ENCODE measurements at regions not wholly inside any gene's neighbourhood (a gene's known extent, or its start where the extent isn't known, plus 50 kb on each side); places are given as distances from the start of the nearest gene placed in this dataset.

- Histone ChIP-seq H3K9me3 (no peaks in the 10 kb centered on the region), H3K36me3 (no peaks in the 10 kb centered on the region), H3K4me3 (no peak overlapping the region), H3K27me3 (no peaks in the 10 kb centered on the region), H3K27ac (no peak overlapping the region), H3K4me1 (no peaks in the 10 kb centered on the region)
- ATAC-seq (no peak), DNase-seq (no peak), FAIRE-seq (no peak)
- TF ChIP-seq CTCF (IDR thresholded peaks at IDR 0.05), result no peak
- intact Hi-C loops (cut with DNase I), result no loop called here
- WGBS, 2 donors, result 37 to 45% methylated on average over 3 of the region's 3 CpGs
Observed at GRCh38 chr21:22842875-22843274, 1844.7 kb downstream of the NCAM2 start.

GRCh38 chr21:22855581-22855980 is 1857.4 kb downstream of the NCAM2 start:
- Histone ChIP-seq H3K4me1 (no peaks in the 10 kb centered on the region), H3K36me3 (no peaks in the 10 kb centered on the region), H3K9me3 (no peaks in the 10 kb centered on the region), H3K27ac (no peak overlapping the region), H3K4me3 (no peak overlapping the region), H3K27me3 (no peaks in the 10 kb centered on the region)
- ATAC-seq (no peak), FAIRE-seq (no peak), DNase-seq (no peak)
- intact Hi-C loops (cut with DNase I), result no loop called here
- WGBS, 2 donors, result 37 to 44% methylated on average over 1 of the region's 1 CpG
- no peak for TF ChIP-seq CTCF (IDR thresholded peaks at IDR 0.05)

- TF ChIP-seq CTCF (IDR thresholded peaks at IDR 0.05), result no peak
- no peak overlapping the region for H3K27ac ChIP-seq
- H3K4me3 ChIP-seq, result no peak overlapping the region
- intact Hi-C loops (cut with DNase I), result no loop called here
- H3K27me3 ChIP-seq, result no peaks in the 10 kb centered on the region
- H3K36me3 ChIP-seq, result no peaks in the 10 kb centered on the region
- DNase-seq, result no peak
- H3K9me3 ChIP-seq, result no peaks in the 10 kb centered on the region
- FAIRE-seq, result no peak
- no peak for ATAC-seq
- no peaks in the 10 kb centered on the region for H3K4me1 ChIP-seq
- WGBS, 2 donors, result 55 to 76% methylated on average over 4 of the region's 4 CpGs
Observed at GRCh38 chr21:22871692-22872091, 1873.5 kb downstream of the NCAM2 start.

DNA sequence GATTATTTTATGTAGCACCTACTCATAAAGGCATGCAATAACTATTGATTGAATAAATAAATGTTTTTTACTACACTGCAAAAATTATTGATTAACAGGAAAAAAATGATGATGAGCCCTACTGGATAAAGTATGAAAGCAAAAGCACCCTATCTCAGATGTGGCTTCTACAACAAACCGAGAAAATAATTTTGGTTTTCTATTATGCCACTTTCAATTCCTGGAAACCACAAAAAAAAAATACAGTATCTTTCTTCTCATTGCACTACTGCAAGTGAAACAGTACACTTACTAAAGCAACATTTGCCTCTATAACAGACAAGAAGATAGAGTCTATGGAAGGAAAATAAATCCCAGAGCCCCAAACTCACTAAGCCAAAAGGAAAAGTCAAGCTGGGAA is 1882.4 kb downstream of the NCAM2 start:
- H3K36me3 ChIP-seq, result no peaks in the 10 kb centered on the region
- DNase-seq (no peak), FAIRE-seq (no peak), ATAC-seq (no peak)
- no peaks in the 10 kb centered on the region for H3K9me3 ChIP-seq
- no peak overlapping the region for H3K4me3 ChIP-seq
- H3K27me3 ChIP-seq, result no peaks in the 10 kb centered on the region
- intact Hi-C loops (cut with DNase I), result no loop called here
- TF ChIP-seq CTCF (IDR thresholded peaks at IDR 0.05), result no peak
- WGBS, 2 donors, result 53 to 71% methylated on average over 1 of the region's 1 CpG
- no peak overlapping the region for H3K27ac ChIP-seq
- no peaks in the 10 kb centered on the region for H3K4me1 ChIP-seq

- TF ChIP-seq CTCF (IDR thresholded peaks at IDR 0.05), result no peak
- Histone ChIP-seq H3K27ac (no peak overlapping the region), H3K9me3 (no peaks in the 10 kb centered on the region), H3K36me3 (no peaks in the 10 kb centered on the region), H3K4me3 (no peak overlapping the region), H3K4me1 (no peaks in the 10 kb centered on the region), H3K27me3 (no peaks in the 10 kb centered on the region)
- ATAC-seq (no peak), DNase-seq (no peak), FAIRE-seq (no peak)
- WGBS, 2 donors, result 19 to 22% methylated on average over 4 of the region's 4 CpGs
- intact Hi-C loops (cut with DNase I), result no loop called here
Observed at GRCh38 chr21:22881131-22881530, 1882.9 kb downstream of the NCAM2 start.
